ENCODE measurements at regions not wholly inside any gene's neighbourhood (a gene's known extent, or its start where the extent isn't known, plus 50 kb on each side); places are given as distances from the start of the nearest gene placed in this dataset.

DNA sequence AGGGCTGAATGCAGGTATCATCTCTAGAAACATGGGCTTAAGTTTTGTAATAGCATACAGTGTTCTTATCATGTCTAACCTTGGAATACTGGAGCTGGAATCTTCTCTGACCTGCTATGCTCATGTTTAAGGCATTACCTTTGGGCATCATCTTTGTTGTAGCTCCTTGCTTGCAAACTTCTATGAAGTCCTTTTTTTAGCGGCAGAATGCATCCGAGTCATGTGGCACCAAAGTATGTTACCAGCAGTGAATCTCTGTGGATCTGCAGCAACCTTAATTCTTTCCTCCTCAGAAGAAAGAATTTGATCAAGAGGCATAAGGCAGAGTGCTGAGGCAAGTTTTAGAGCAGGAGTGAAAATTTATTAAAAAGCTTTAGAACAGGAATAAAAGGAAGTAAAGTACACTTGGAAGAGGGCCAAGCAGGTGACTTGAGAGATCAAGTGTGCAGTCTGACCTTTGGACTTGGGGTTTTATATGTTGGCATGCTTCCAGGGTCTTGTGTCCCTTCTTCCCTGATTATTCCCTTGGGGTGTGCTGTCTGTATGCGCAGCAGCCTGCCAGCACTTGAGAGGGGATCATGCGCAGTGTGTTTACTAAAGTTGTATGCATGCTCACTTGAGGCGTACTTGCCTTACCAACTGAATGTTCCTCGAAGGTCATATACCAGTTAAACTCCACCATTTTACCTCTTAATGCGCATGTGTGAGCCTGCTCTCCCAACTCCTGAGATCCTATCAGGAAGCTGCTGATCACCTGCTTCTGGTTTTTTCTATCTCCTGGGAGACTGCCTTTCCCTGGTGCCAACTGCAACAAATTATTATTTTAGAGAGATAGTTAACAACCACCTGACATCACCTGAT, 115.5 kb downstream of the LACC1 start:
- DNase-seq (ENCODE audit: low read depth), result no peak
- TF ChIP-seq, protein P1, sequence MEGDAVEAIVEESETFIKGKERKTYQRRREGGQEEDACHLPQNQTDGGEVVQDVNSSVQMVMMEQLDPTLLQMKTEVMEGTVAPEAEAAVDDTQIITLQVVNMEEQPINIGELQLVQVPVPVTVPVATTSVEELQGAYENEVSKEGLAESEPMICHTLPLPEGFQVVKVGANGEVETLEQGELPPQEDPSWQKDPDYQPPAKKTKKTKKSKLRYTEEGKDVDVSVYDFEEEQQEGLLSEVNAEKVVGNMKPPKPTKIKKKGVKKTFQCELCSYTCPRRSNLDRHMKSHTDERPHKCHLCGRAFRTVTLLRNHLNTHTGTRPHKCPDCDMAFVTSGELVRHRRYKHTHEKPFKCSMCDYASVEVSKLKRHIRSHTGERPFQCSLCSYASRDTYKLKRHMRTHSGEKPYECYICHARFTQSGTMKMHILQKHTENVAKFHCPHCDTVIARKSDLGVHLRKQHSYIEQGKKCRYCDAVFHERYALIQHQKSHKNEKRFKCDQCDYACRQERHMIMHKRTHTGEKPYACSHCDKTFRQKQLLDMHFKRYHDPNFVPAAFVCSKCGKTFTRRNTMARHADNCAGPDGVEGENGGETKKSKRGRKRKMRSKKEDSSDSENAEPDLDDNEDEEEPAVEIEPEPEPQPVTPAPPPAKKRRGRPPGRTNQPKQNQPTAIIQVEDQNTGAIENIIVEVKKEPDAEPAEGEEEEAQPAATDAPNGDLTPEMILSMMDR (IDR thresholded peaks at IDR 0.05; ENCODE audit: control insufficient read depth, extremely low read depth, insufficient read depth), result no peak

DNA sequence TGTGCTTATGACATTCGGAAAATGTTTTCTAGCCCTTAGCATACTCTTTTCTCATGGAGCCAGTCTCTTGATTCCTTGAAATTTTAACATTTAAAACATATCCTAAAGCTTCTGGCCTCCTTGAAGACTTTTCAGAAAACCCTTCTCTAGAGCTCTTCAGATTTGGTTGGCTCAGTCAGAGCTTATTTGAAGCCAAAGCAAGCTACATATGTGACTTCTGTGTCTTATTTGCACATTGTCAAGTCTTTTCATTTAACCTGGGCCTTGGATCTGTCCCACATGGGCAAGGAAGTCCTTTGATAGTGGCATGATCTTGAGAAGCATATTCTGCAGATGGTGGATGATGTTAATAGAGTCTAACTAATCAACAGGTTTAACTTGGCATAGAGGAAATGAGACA, 116.5 kb downstream of the LACC1 start:
- H3K4me3 ChIP-seq (ENCODE audit: low read depth, low read length), result no peak overlapping the region
- no peak for DNase-seq (ENCODE audit: low read depth)
- TF ChIP-seq, protein P1 (IDR thresholded peaks at IDR 0.05; ENCODE audit: control insufficient read depth, extremely low read depth, insufficient read depth), result no peak

More for the DNA sequence above, 115.5 kb downstream of the LACC1 start:
- H3K4me3 ChIP-seq (ENCODE audit: low read depth, low read length), result no peak overlapping the region

GRCh38 chr13:44003481-44003880, 123.8 kb downstream of the LACC1 start:
- DNase-seq (ENCODE audit: low read depth), result no peak
- no peak overlapping the region for H3K4me3 ChIP-seq (ENCODE audit: low read depth, low read length)
- TF ChIP-seq, protein P1 (IDR thresholded peaks at IDR 0.05; ENCODE audit: control insufficient read depth, extremely low read depth, insufficient read depth), result no peak

DNA sequence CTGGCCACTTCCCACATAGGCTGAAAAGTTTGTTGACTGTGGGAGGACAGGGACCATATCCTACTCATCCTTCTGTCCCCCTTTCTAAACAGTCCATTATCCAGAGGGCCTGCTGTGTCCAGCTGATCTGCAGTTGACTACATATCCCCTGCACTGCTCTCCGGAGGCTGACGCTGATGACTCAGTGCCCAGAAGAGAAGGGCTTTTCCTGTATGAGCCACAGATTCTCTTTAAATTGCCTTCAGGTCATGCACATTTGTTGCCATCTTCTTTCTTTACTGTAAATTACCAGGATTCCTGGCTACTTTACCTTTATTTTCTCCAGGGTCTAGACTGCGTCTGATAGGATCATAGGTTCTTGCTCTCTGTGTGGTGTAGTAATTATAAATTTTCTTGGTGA, 125.2 kb downstream of the LACC1 start:
- H3K4me3 ChIP-seq (ENCODE audit: low read depth, low read length), result no peak overlapping the region
- no peak for DNase-seq (ENCODE audit: low read depth)
- TF ChIP-seq, protein P1 (IDR thresholded peaks at IDR 0.05; ENCODE audit: control insufficient read depth, extremely low read depth, insufficient read depth), result no peak

GRCh38 chr13:44007451-44007850, 127.7 kb downstream of the LACC1 start:
- TF ChIP-seq, protein P1 (IDR thresholded peaks at IDR 0.05; ENCODE audit: control insufficient read depth, extremely low read depth, insufficient read depth), result no peak
- H3K4me3 ChIP-seq (ENCODE audit: low read depth, low read length), result no peak overlapping the region
- no peak for DNase-seq (ENCODE audit: low read depth)

- TF ChIP-seq, protein P1 (IDR thresholded peaks at IDR 0.05; ENCODE audit: control insufficient read depth, extremely low read depth, insufficient read depth), result no peak
- no peak for DNase-seq (ENCODE audit: low read depth)
- no peak overlapping the region for H3K4me3 ChIP-seq (ENCODE audit: low read depth, low read length)
These were observed 131.3 kb downstream of the LACC1 start for GRCh38 chr13:44011036-44011435.

Measured in LNCaP clone FGC (cell line).